ENCODE measurements at regions not wholly inside any gene's neighbourhood (a gene's known extent, or its start where the extent isn't known, plus 50 kb on each side); places are given as distances from the start of the nearest gene placed in this dataset.

GRCh38 chr20:48311956-48312355, 515.8 kb downstream of the PREX1 start:
- Histone ChIP-seq H3K36me3 (ENCODE audit: control insufficient read depth, insufficient read depth, low read length) (no peaks in the 10 kb centered on the region), H3K4me1 (ENCODE audit: control insufficient read depth, insufficient read depth, low read length) (no peaks in the 10 kb centered on the region), H3K4me3 (ENCODE audit: insufficient read depth, low read depth, low read length) (no peak overlapping the region), H3K9me3 (ENCODE audit: control insufficient read depth, low read length) (no peaks in the 10 kb centered on the region), H3K27ac (ENCODE audit: insufficient read depth, low read depth, low read length, poor library complexity, severe bottlenecking) (no peak overlapping the region), H3K27me3 (ENCODE audit: control insufficient read depth, insufficient read depth, low read length, poor library complexity, severe bottlenecking) (no peaks in the 10 kb centered on the region)
- WGBS, 2 experiments, result 86 to 94% methylated on average over 2 of the region's 2 CpGs

- Histone ChIP-seq H3K27ac (ENCODE audit: insufficient read depth, low read depth, low read length, poor library complexity, severe bottlenecking) (no peak overlapping the region), H3K36me3 (ENCODE audit: control insufficient read depth, insufficient read depth, low read length) (no peaks in the 10 kb centered on the region), H3K9me3 (ENCODE audit: control insufficient read depth, low read length) (no peaks in the 10 kb centered on the region), H3K4me1 (ENCODE audit: control insufficient read depth, insufficient read depth, low read length) (no peaks in the 10 kb centered on the region), H3K27me3 (ENCODE audit: control insufficient read depth, insufficient read depth, low read length, poor library complexity, severe bottlenecking) (no peaks in the 10 kb centered on the region), H3K4me3 (ENCODE audit: insufficient read depth, low read depth, low read length) (no peak overlapping the region)
- WGBS, 2 experiments, result 90% methylated on average over 11 of the region's 11 CpGs
Measured at GRCh38 chr20:48310305-48310704, 517.5 kb downstream of the PREX1 start.

GRCh38 chr20:48309293-48309692, 518.5 kb downstream of the PREX1 start:
- no peaks in the 10 kb centered on the region for H3K27me3 ChIP-seq (ENCODE audit: control insufficient read depth, insufficient read depth, low read length, poor library complexity, severe bottlenecking)
- H3K9me3 ChIP-seq (ENCODE audit: control insufficient read depth, low read length), result no peaks in the 10 kb centered on the region
- 89 to 91% methylated on average over 5 of the region's 5 CpGs for WGBS, 2 experiments
- H3K36me3 ChIP-seq (ENCODE audit: control insufficient read depth, insufficient read depth, low read length), result no peaks in the 10 kb centered on the region
- no peaks in the 10 kb centered on the region for H3K4me1 ChIP-seq (ENCODE audit: control insufficient read depth, insufficient read depth, low read length)
- no peak overlapping the region for H3K4me3 ChIP-seq (ENCODE audit: insufficient read depth, low read depth, low read length)
- no peak overlapping the region for H3K27ac ChIP-seq (ENCODE audit: insufficient read depth, low read depth, low read length, poor library complexity, severe bottlenecking)

- Histone ChIP-seq H3K27ac (ENCODE audit: insufficient read depth, low read depth, low read length, poor library complexity, severe bottlenecking) (no peak overlapping the region), H3K4me1 (ENCODE audit: control insufficient read depth, insufficient read depth, low read length) (no peaks in the 10 kb centered on the region), H3K4me3 (ENCODE audit: insufficient read depth, low read depth, low read length) (no peak overlapping the region), H3K9me3 (ENCODE audit: control insufficient read depth, low read length) (no peaks in the 10 kb centered on the region), H3K27me3 (ENCODE audit: control insufficient read depth, insufficient read depth, low read length, poor library complexity, severe bottlenecking) (no peaks in the 10 kb centered on the region), H3K36me3 (ENCODE audit: control insufficient read depth, insufficient read depth, low read length) (no peaks in the 10 kb centered on the region)
- 29 to 38% methylated on average over 6 of the region's 6 CpGs for WGBS, 2 experiments
Measured at GRCh38 chr20:48308882-48309281, 518.9 kb downstream of the PREX1 start.

- no peaks in the 10 kb centered on the region for H3K4me1 ChIP-seq (ENCODE audit: control insufficient read depth, insufficient read depth, low read length)
- H3K27ac ChIP-seq (ENCODE audit: insufficient read depth, low read depth, low read length, poor library complexity, severe bottlenecking), result no peak overlapping the region
- H3K4me3 ChIP-seq (ENCODE audit: insufficient read depth, low read depth, low read length), result no peak overlapping the region
- 89 to 92% methylated on average over 4 of the region's 4 CpGs for WGBS, 2 experiments
- H3K9me3 ChIP-seq (ENCODE audit: control insufficient read depth, low read length), result no peaks in the 10 kb centered on the region
- no peaks in the 10 kb centered on the region for H3K27me3 ChIP-seq (ENCODE audit: control insufficient read depth, insufficient read depth, low read length, poor library complexity, severe bottlenecking)
- no peaks in the 10 kb centered on the region for H3K36me3 ChIP-seq (ENCODE audit: control insufficient read depth, insufficient read depth, low read length)
Measured at GRCh38 chr20:48308232-48308781, 519.5 kb downstream of the PREX1 start.

- H3K27me3 ChIP-seq (ENCODE audit: control insufficient read depth, insufficient read depth, low read length, poor library complexity, severe bottlenecking), result no peaks in the 10 kb centered on the region
- WGBS, 2 experiments, result 88 to 92% methylated on average over 10 of the region's 10 CpGs
Measured at GRCh38 chr20:48307277-48307676, 520.5 kb downstream of the PREX1 start.

GRCh38 chr20:48302844-48303542, 517.7 kb upstream of the SULF2 start:
- no peaks in the 10 kb centered on the region for H3K27me3 ChIP-seq (ENCODE audit: control insufficient read depth, insufficient read depth, low read length, poor library complexity, severe bottlenecking)
- no peaks in the 10 kb centered on the region for H3K9me3 ChIP-seq (ENCODE audit: control insufficient read depth, low read length)
- H3K36me3 ChIP-seq (ENCODE audit: control insufficient read depth, insufficient read depth, low read length), result no peaks in the 10 kb centered on the region
- no peak overlapping the region for H3K27ac ChIP-seq (ENCODE audit: insufficient read depth, low read depth, low read length, poor library complexity, severe bottlenecking)
- WGBS, 2 experiments, result 84 to 89% methylated on average over 3 to 4 of the region's 4 CpGs
- H3K4me1 ChIP-seq (ENCODE audit: control insufficient read depth, insufficient read depth, low read length), result peaks cover 4% of the 10 kb centered on the region
- H3K4me3 ChIP-seq (ENCODE audit: insufficient read depth, low read depth, low read length), result no peak overlapping the region

More at GRCh38 chr20:48307277-48307676, 520.5 kb downstream of the PREX1 start:
- Histone ChIP-seq H3K27ac (ENCODE audit: insufficient read depth, low read depth, low read length, poor library complexity, severe bottlenecking) (no peak overlapping the region), H3K9me3 (ENCODE audit: control insufficient read depth, low read length) (no peaks in the 10 kb centered on the region), H3K4me3 (ENCODE audit: insufficient read depth, low read depth, low read length) (no peak overlapping the region), H3K4me1 (ENCODE audit: control insufficient read depth, insufficient read depth, low read length) (no peaks in the 10 kb centered on the region), H3K36me3 (ENCODE audit: control insufficient read depth, insufficient read depth, low read length) (no peaks in the 10 kb centered on the region)

GRCh38 chr20:48302149-48302548, 516.9 kb upstream of the SULF2 start:
- Histone ChIP-seq H3K9me3 (ENCODE audit: control insufficient read depth, low read length) (no peaks in the 10 kb centered on the region), H3K27me3 (ENCODE audit: control insufficient read depth, insufficient read depth, low read length, poor library complexity, severe bottlenecking) (no peaks in the 10 kb centered on the region), H3K4me3 (ENCODE audit: insufficient read depth, low read depth, low read length) (no peak overlapping the region), H3K27ac (ENCODE audit: insufficient read depth, low read depth, low read length, poor library complexity, severe bottlenecking) (no peak overlapping the region), H3K36me3 (ENCODE audit: control insufficient read depth, insufficient read depth, low read length) (no peaks in the 10 kb centered on the region), H3K4me1 (ENCODE audit: control insufficient read depth, insufficient read depth, low read length) (peaks cover 4% of the 10 kb centered on the region)

GRCh38 chr20:48301189-48301588, 515.9 kb upstream of the SULF2 start:
- Histone ChIP-seq H3K27ac (ENCODE audit: insufficient read depth, low read depth, low read length, poor library complexity, severe bottlenecking) (no peak overlapping the region), H3K36me3 (ENCODE audit: control insufficient read depth, insufficient read depth, low read length) (no peaks in the 10 kb centered on the region), H3K9me3 (ENCODE audit: control insufficient read depth, low read length) (no peaks in the 10 kb centered on the region), H3K27me3 (ENCODE audit: control insufficient read depth, insufficient read depth, low read length, poor library complexity, severe bottlenecking) (no peaks in the 10 kb centered on the region), H3K4me3 (ENCODE audit: insufficient read depth, low read depth, low read length) (no peak overlapping the region), H3K4me1 (ENCODE audit: control insufficient read depth, insufficient read depth, low read length) (peaks cover 4% of the 10 kb centered on the region)
- 95 to 97% methylated on average over 3 of the region's 3 CpGs for WGBS, 2 experiments

GRCh38 chr20:48300529-48300928, 515.2 kb upstream of the SULF2 start:
- H3K27me3 ChIP-seq (ENCODE audit: control insufficient read depth, insufficient read depth, low read length, poor library complexity, severe bottlenecking), result no peaks in the 10 kb centered on the region
- no peaks in the 10 kb centered on the region for H3K9me3 ChIP-seq (ENCODE audit: control insufficient read depth, low read length)
- no peak overlapping the region for H3K27ac ChIP-seq (ENCODE audit: insufficient read depth, low read depth, low read length, poor library complexity, severe bottlenecking)
- no peak overlapping the region for H3K4me3 ChIP-seq (ENCODE audit: insufficient read depth, low read depth, low read length)
- H3K36me3 ChIP-seq (ENCODE audit: control insufficient read depth, insufficient read depth, low read length), result no peaks in the 10 kb centered on the region
- WGBS, 2 experiments, result 97 to 100% methylated on average over 1 of the region's 1 CpG
- H3K4me1 ChIP-seq (ENCODE audit: control insufficient read depth, insufficient read depth, low read length), result peaks cover 11% of the 10 kb centered on the region
